Ishikawa (cell line): ENCODE measurements at regions not wholly inside any gene's neighbourhood (a gene's known extent, or its start where the extent isn't known, plus 50 kb on each side); places are given as distances from the start of the nearest gene placed in this dataset.

Source experiments
- CEBPB ChIP-seq: IDR thresholded peaks from 2 replicates; pipeline ENCODE4 v1.6.1; 2012
- CREB1 ChIP-seq: IDR thresholded peaks from 2 replicates; pipeline ENCODE4 v1.6.1; 2012; ENCODE audit warnings: low read depth
- EGR1 ChIP-seq: IDR thresholded peaks from 2 replicates; pipeline ENCODE4 v1.6.1; 2012
- EP300 ChIP-seq: IDR thresholded peaks from 2 replicates; pipeline ENCODE4 v1.6.1; 2012; ENCODE audit warnings: borderline replicate concordance
- FOXM1 ChIP-seq: IDR thresholded peaks from 2 replicates; pipeline ENCODE4 v1.6.1; 2012; ENCODE audit warnings: low read depth, borderline replicate concordance
- NFIC ChIP-seq: IDR thresholded peaks from 2 replicates; pipeline ENCODE4 v1.6.1; 2012
- RAD21 ChIP-seq: IDR thresholded peaks from 2 replicates; pipeline ENCODE4 v1.6.1; 2012; ENCODE audit warnings: low read depth
- TAF1 ChIP-seq: IDR thresholded peaks from 2 replicates; pipeline ENCODE4 v1.6.1; 2012; ENCODE audit warnings: low read depth, mild to moderate bottlenecking
- TEAD4 ChIP-seq: IDR thresholded peaks from 2 replicates; pipeline ENCODE4 v1.6.1; 2012
- YY1 ChIP-seq: IDR thresholded peaks from 2 replicates; pipeline ENCODE4 v1.6.1; 2012; ENCODE audit warnings: low read depth
- ZBTB7A ChIP-seq: IDR thresholded peaks from 2 replicates; pipeline ENCODE4 v1.6.1; 2012; ENCODE audit warnings: low read depth
- TF ChIP-seq, protein P1 (sequence below): IDR thresholded peaks from 2 replicates; pipeline ENCODE4 v1.6.1; 2012
- TF ChIP-seq, protein P2 (sequence below): IDR thresholded peaks from 2 replicates; pipeline ENCODE4 v1.6.1; 2012
- TF ChIP-seq, protein P3 (sequence below): IDR thresholded peaks from 2 replicates; pipeline ENCODE4 v1.6.1; 2012; ENCODE audit warnings: low read depth, mild to moderate bottlenecking

DNA sequence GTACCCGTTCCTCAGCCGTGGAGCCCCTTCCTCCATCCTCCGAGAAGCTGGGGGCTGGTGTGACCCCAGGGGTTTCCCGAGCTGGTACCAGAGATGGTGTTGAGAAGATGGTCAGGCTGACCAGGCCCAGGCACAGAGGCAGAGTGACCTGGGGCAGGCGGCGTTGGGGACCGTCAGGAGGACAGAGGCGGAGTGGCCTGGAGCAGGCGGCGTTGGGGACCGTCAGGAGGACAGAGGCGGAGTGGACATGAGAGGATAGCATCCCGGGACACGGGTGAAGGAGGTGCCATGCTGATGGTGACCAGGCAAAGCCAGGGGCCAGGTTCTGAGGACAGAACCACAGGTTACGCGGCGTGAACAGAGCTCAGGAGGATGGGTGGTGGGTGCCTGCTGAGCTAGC lies 75.9 kb upstream of the TTC34 start:
- no peak for TF ChIP-seq TAF1
- TF ChIP-seq EGR1: no peak
- TF ChIP-seq EP300: no peak
- TF ChIP-seq CREB1: no peak
- TF ChIP-seq NFIC: no peak
- no peak for TF ChIP-seq CEBPB
- TF ChIP-seq, protein P1, sequence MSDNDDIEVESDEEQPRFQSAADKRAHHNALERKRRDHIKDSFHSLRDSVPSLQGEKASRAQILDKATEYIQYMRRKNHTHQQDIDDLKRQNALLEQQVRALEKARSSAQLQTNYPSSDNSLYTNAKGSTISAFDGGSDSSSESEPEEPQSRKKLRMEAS: no peak
- TF ChIP-seq RAD21: no peak
- TF ChIP-seq YY1: no peak
- TF ChIP-seq, protein P2, sequence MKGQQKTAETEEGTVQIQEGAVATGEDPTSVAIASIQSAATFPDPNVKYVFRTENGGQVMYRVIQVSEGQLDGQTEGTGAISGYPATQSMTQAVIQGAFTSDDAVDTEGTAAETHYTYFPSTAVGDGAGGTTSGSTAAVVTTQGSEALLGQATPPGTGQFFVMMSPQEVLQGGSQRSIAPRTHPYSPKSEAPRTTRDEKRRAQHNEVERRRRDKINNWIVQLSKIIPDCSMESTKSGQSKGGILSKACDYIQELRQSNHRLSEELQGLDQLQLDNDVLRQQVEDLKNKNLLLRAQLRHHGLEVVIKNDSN: no peak
- no peak for TF ChIP-seq FOXM1
- TF ChIP-seq, protein P3, sequence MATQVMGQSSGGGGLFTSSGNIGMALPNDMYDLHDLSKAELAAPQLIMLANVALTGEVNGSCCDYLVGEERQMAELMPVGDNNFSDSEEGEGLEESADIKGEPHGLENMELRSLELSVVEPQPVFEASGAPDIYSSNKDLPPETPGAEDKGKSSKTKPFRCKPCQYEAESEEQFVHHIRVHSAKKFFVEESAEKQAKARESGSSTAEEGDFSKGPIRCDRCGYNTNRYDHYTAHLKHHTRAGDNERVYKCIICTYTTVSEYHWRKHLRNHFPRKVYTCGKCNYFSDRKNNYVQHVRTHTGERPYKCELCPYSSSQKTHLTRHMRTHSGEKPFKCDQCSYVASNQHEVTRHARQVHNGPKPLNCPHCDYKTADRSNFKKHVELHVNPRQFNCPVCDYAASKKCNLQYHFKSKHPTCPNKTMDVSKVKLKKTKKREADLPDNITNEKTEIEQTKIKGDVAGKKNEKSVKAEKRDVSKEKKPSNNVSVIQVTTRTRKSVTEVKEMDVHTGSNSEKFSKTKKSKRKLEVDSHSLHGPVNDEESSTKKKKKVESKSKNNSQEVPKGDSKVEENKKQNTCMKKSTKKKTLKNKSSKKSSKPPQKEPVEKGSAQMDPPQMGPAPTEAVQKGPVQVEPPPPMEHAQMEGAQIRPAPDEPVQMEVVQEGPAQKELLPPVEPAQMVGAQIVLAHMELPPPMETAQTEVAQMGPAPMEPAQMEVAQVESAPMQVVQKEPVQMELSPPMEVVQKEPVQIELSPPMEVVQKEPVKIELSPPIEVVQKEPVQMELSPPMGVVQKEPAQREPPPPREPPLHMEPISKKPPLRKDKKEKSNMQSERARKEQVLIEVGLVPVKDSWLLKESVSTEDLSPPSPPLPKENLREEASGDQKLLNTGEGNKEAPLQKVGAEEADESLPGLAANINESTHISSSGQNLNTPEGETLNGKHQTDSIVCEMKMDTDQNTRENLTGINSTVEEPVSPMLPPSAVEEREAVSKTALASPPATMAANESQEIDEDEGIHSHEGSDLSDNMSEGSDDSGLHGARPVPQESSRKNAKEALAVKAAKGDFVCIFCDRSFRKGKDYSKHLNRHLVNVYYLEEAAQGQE: no peak
- TF ChIP-seq TEAD4: no peak
- TF ChIP-seq ZBTB7A: no peak
